ENCODE measurements at regions not wholly inside any gene's neighbourhood (a gene's known extent, or its start where the extent isn't known, plus 50 kb on each side); places are given as distances from the start of the nearest gene placed in this dataset.

GRCh38 chr5:43959144-43959543 is 356.2 kb downstream of the NNT start:
- CTCF ChIA-PET, result no interaction called here

DNA sequence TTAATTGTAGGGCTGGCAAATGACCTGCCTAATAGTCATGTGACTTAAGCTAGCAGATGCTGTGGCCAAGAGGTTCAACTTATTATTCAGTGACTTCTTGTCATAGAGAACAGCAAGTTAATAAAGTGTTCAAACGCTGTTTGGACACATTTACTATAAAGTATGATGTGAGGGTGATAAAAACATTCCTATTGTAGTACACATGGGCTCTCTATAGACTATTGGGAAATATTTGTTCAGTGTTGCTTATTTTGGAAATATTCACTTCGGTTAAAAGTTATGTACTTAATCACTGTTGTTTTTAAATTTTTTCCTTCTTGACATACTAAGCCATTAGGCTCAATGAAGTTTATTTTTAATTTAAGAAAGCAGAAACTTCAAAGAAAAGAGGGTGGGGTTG is 345.0 kb downstream of the NNT start:
- ChIA-PET POLR2A (no interaction called here), CTCF (no interaction called here)
- no peaks in the 10 kb centered on the region for H3K79me2 ChIP-seq (ENCODE audit: insufficient read depth)
- 1% methylated on average over 2 of the region's 2 CpGs for WGBS (ENCODE audit: low lambda C conversion rate)
- H3F3A ChIP-seq (replicated peaks; ENCODE audit: insufficient read depth), result no peaks in the 10 kb centered on the region
- DNase-seq, result no peak
- no peak overlapping the region for H2AFZ ChIP-seq (ENCODE audit: low read depth)
- H3K4me3 ChIP-seq (ENCODE audit: low read depth in 2 of 2, low read length in 1 of 2), result no peak overlapping the region
- no peaks in the 10 kb centered on the region for H4K20me1 ChIP-seq (ENCODE audit: insufficient read depth)
- no peak overlapping the region for H3K27ac ChIP-seq (ENCODE audit: low read depth in 2 of 2, low read length in 1 of 2)
- no peaks in the 10 kb centered on the region for H3K36me3 ChIP-seq (replicated peaks in 1 of 2; ENCODE audit: control insufficient read depth in 1 of 2, insufficient read depth in 2 of 2, low read length in 1 of 2)
- no peaks in the 10 kb centered on the region for H3K9me3 ChIP-seq
- H3K9me2 ChIP-seq, result no peaks in the 10 kb centered on the region
- no peaks in the 10 kb centered on the region for H3K27me3 ChIP-seq (ENCODE audit: insufficient read depth)
- no peaks in the 10 kb centered on the region for H3K4me1 ChIP-seq (ENCODE audit: control insufficient read depth in 1 of 2, insufficient read depth in 2 of 2, low read depth in 1 of 2, low read length in 1 of 2)
- no peak overlapping the region for H3K9ac ChIP-seq
- TF ChIP-seq CTCF (IDR thresholded peaks at IDR 0.05) (no peak), NFIC (IDR thresholded peaks at IDR 0.05; ENCODE audit: borderline replicate concordance) (no peak), CHD2 (IDR thresholded peaks at IDR 0.05; ENCODE audit: low read length, partially characterized antibody) (no peak), MXI1 (IDR thresholded peaks at IDR 0.05; ENCODE audit: low read depth, low read length) (no peak), SIN3A (IDR thresholded peaks at IDR 0.05; ENCODE audit: borderline replicate concordance, low read depth, low read length) (no peak), EP300 (IDR thresholded peaks at IDR 0.05; ENCODE audit: borderline replicate concordance in 1 of 2, low read depth in 1 of 2, low read length in 1 of 2) (no peak), RAD21 (IDR thresholded peaks at IDR 0.05; ENCODE audit: low read length) (no peak), IRF3 (IDR thresholded peaks at IDR 0.05; ENCODE audit: low read depth, low read length) (no peak), TCF12 (IDR thresholded peaks at IDR 0.05) (no peak), POLR2AphosphoS5 (IDR thresholded peaks at IDR 0.05; ENCODE audit: low read depth, low read length) (no peak)
- TF ChIP-seq, protein P1, sequence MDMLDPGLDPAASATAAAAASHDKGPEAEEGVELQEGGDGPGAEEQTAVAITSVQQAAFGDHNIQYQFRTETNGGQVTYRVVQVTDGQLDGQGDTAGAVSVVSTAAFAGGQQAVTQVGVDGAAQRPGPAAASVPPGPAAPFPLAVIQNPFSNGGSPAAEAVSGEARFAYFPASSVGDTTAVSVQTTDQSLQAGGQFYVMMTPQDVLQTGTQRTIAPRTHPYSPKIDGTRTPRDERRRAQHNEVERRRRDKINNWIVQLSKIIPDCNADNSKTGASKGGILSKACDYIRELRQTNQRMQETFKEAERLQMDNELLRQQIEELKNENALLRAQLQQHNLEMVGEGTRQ (IDR thresholded peaks at IDR 0.05; ENCODE audit: borderline replicate concordance, low read depth, low read length), result no peak
- TF ChIP-seq, protein P2, sequence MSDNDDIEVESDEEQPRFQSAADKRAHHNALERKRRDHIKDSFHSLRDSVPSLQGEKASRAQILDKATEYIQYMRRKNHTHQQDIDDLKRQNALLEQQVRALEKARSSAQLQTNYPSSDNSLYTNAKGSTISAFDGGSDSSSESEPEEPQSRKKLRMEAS (IDR thresholded peaks at IDR 0.05; ENCODE audit: low read depth), result no peak
- TF ChIP-seq, protein P3, sequence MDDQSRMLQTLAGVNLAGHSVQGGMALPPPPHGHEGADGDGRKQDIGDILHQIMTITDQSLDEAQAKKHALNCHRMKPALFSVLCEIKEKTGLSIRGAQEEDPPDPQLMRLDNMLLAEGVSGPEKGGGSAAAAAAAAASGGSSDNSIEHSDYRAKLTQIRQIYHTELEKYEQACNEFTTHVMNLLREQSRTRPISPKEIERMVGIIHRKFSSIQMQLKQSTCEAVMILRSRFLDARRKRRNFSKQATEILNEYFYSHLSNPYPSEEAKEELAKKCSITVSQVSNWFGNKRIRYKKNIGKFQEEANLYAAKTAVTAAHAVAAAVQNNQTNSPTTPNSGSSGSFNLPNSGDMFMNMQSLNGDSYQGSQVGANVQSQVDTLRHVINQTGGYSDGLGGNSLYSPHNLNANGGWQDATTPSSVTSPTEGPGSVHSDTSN (IDR thresholded peaks at IDR 0.05), result no peak
- H3K4me2 ChIP-seq, result no peak overlapping the region

More at GRCh38 chr5:43959144-43959543, 356.2 kb downstream of the NNT start:
- Histone ChIP-seq H3K27ac (ENCODE audit: low read depth in 2 of 2, low read length in 1 of 2) (no peak overlapping the region), H4K20me1 (ENCODE audit: insufficient read depth) (no peaks in the 10 kb centered on the region), H3K9me2 (no peaks in the 10 kb centered on the region), H3K4me3 (ENCODE audit: low read depth in 2 of 2, low read length in 1 of 2) (no peak overlapping the region), H3K27me3 (ENCODE audit: insufficient read depth) (no peaks in the 10 kb centered on the region), H3F3A (replicated peaks; ENCODE audit: insufficient read depth) (no peaks in the 10 kb centered on the region), H3K4me1 (ENCODE audit: control insufficient read depth in 1 of 2, insufficient read depth in 2 of 2, low read depth in 1 of 2, low read length in 1 of 2) (no peaks in the 10 kb centered on the region), H3K9me3 (no peaks in the 10 kb centered on the region), H3K36me3 (replicated peaks in 1 of 2; ENCODE audit: control insufficient read depth in 1 of 2, insufficient read depth in 2 of 2, low read length in 1 of 2) (no peaks in the 10 kb centered on the region), H3K9ac (no peak overlapping the region), H2AFZ (ENCODE audit: low read depth) (no peak overlapping the region), H3K79me2 (ENCODE audit: insufficient read depth) (no peaks in the 10 kb centered on the region), H3K4me2 (no peak overlapping the region)
- DNase-seq, result no peak
- WGBS (ENCODE audit: low lambda C conversion rate), result 0% methylated on average over 2 of the region's 2 CpGs
- TF ChIP-seq FOSL2 (IDR thresholded peaks at IDR 0.05; ENCODE audit: borderline replicate concordance, low read depth), result no peak
- TF ChIP-seq, protein P3 (IDR thresholded peaks at IDR 0.05), result no peak
- no peak for TF ChIP-seq MXI1 (IDR thresholded peaks at IDR 0.05; ENCODE audit: low read depth, low read length)
- no peak for TF ChIP-seq FOXM1 (IDR thresholded peaks at IDR 0.05; ENCODE audit: low read depth)
- POLR2A ChIA-PET, result no interaction called here

Data from SK-N-SH (cell line).